GM19351 (cell line): ENCODE measurements at regions not wholly inside any gene's neighbourhood (a gene's known extent, or its start where the extent isn't known, plus 50 kb on each side); places are given as distances from the start of the nearest gene placed in this dataset.

Experiments
- ATAC-seq: cut with Tn5 transposase; IDR thresholded peaks from one replicate; pipeline ENCODE4 v1.9.1; 2021; ENCODE audit warnings: mild to moderate bottlenecking, moderate library complexity; ENCODE audit not compliant: unreplicated experiment

- no peak for ATAC-seq
Observed at GRCh38 chr6:54710456-54710855, 136.1 kb upstream of the FAM83B start.

DNA sequence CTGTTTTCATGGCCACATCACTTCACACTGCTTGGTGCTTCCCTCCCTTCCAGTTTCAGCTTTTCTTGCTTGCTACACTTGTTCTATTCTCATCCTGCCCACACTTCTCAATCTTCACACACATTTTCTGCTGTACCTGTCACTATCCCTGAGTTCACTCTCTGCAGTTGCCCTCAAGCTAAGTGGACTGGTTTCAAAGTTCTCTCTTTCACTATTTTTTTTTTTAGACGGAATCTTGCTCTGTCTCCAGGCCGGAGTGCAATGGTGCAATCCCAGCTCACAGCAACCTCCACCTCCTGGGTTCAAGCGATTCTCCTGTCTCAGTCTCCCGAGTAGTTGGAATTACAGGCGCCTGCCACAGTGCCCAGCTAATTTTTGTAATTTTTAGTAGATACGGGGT, 130.6 kb upstream of the FAM83B start:
- ATAC-seq = no peak

DNA sequence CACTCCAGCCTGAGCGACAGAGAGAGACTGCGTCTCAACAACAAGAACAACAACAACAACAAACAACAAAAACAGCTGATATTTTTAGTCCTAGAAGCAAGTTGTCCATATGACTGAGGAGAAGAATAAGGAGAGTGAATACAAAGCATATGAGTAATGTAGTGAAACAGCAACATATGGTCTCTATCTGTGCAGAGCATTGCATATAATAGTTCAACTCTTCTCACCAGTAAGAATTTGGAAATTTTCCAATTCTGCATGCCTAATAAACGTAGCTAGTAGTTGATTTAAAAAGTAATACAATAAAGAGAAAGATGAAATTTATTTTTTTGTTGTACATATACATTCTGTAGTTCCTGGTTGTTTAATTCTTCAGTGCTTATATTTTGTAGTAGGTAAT, 129.7 kb upstream of the FAM83B start:
- ATAC-seq = no peak

- ATAC-seq = peak; percentile 92
Observed at GRCh38 chr6:54717849-54718455, 128.6 kb upstream of the FAM83B start.

DNA sequence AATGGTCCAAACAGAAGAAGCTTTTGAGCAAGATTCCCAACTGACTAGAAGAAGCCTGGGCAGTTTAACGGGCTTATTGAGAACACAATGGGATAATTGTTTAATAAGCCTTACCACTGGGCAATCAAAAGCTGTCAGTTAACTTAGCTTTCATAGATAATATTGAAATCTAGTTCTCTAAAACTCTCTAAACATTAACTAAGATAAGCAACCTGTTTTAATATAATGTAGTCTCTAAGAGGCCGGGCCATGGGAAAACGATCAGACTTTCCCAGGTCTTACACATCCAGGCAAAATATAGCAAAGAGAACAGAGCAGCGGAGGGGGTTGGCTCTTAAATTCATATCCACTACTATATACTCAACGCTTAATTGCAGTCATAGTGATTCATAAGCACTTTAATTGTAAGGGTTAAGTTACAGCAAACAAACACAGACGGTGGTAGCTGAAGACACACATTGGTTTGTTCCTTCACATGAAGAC, 128.0 kb upstream of the FAM83B start:
- ATAC-seq = no peak

GRCh38 chr6:54719131-54719530, 127.4 kb upstream of the FAM83B start:
- ATAC-seq = no peak

DNA sequence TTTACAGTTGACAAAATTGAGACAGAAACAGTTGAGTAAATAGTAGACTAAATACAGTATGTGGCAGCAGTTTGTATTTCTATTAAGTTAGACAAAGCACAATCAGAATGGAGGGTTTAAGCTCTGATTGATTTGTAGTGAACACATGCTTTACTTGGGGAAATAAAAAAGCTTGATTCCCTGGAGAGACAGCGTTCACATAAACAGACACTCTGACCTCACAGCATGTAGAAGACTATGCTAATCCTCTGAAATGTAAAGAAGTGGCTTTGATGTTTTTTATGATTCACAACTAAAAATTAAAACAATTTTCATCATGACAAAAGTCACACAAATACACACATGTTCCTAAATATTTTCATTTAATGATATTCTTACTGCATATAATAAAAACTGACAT, 126.9 kb upstream of the FAM83B start:
- ATAC-seq = no peak

DNA sequence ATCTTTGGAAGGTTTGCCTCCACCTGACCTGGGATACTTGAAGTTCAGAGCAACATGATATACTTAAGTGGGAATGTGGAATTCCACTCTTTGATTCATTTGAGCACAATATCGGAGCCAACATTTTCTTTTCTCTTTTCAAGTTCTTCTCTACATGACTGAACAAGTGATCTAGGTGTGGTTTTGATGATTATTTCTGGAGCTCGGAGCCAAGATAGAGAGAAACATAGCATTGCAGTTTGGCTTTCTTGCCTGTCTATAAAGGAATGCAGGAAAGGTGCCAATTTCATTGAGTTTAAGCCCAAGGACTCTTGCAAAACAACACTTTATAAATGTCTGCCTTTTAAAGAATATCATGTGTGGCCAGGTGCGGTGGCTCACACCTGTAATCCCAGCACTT, 124.2 kb upstream of the FAM83B start:
- ATAC-seq = no peak

DNA sequence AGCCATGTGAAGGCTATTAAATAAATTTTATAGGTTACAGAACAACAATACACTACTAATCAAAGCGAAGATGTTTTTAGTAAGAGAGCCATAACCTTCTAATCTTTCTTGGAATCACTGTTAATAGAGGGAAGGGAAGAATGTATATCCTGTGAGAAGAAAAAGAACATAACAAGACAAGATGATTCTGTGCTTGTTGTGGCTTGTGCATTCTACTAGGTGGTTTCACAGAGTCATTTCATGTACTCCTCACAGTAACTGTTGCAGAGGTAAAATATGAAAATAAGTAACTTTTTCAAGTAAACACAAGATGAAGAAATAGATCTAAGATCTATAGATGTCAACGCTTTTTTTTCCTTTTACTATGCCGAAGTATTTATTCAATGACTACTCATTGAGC, 116.9 kb upstream of the FAM83B start:
- no peak for ATAC-seq

DNA sequence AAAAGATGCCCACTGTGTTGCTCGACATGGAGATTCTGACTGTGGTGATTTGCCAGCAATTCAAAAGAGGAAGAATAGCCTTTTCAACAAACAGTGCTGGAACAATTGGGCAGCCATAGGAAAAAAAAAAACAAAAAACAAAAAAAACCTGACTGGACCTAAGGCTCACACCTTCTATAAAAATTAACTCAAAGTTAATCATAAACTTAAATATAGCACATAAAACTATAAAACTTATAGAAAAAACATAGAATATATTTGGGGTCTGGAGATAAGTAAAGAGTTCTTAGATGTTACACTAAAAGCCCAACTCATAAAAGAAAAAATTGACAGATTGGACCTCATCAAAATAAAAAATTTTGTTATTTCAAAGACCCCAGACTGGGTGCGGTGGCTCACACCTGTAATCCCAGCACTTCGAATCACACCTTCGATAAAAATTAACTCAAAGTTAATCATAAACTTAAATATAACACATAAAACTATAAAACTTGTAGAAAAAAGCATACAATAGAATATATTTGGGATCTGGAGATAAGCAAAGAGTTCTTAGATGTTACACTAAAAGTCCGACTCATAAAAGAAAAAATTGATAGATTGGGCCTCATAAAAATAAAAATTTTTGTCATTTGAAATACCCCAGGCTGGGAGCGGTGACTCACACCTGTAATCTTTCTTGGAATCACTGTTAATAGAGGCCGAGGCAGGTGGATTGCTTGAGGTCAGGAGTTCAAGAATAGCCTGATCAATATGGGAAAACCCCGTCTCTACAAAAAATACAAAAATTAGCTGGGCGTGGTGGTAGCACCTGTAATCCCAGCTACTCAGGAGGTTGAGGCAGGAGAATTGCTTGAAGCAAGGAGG, 115.6 kb upstream of the FAM83B start:
- ATAC-seq = no peak

DNA sequence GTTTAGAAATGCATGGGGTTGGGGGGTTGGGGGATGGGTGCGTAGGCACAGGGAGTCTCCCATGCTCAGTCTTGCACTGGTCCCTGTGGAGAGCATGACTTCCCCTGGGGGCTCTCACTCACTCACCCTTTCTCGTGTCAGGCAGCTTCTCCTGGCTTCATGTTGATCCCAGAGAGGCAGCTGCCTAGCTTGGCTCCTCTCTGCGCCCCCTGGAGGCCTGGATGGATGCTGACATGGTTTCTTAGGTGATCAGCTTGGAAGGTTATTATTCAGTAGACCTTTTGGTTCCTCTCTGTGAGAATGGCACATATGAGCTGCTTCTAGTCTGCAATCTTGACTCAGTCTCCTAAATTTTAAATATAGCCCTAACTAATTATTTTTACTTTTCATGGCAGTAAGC, 109.3 kb upstream of the FAM83B start:
- ATAC-seq = peak; percentile 77

DNA sequence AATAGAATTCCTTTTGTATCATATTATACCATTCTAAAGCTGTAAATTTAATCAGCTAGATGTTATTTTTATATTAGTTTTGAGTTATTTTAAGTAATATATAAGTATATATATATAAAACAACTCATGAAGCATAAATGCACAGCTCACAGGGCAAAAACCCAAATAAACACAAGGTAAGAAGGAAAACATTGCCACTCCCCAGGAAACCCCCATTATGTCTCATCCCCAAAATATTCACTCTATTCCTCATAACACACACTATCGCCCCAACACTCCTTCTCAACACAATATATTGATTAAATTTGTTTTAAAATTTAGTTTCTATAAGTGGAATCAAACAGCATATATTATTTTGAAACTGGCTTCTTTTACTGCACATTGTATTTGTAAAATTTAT, 98.6 kb upstream of the FAM83B start:
- ATAC-seq = no peak

- ATAC-seq = no peak
Observed at GRCh38 chr6:54754406-54754805, 92.2 kb upstream of the FAM83B start.

GRCh38 chr6:54758340-54758739, 88.2 kb upstream of the FAM83B start:
- no peak for ATAC-seq

DNA sequence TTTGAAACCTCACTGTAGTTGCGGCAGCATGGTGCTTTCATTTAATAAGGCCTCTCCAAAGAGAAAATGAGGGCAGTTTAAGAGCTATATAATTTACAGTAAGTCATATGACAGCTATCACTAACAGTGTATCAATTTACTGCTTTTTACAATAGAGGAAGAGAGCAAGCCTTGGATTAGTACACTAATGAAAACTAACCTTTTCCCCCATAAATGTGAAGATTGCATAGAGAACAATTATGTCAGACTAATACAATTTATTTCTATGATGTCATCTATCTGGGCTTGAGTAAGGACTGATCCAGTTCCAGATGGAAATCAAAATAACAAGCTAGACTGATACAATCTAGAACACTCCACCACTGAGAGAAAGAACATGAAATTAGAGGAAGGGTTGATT, 78.1 kb upstream of the FAM83B start:
- no peak for ATAC-seq

GRCh38 chr6:54770328-54770727, 76.2 kb upstream of the FAM83B start:
- no peak for ATAC-seq

GRCh38 chr6:54771968-54772367, 74.6 kb upstream of the FAM83B start:
- no peak for ATAC-seq

DNA sequence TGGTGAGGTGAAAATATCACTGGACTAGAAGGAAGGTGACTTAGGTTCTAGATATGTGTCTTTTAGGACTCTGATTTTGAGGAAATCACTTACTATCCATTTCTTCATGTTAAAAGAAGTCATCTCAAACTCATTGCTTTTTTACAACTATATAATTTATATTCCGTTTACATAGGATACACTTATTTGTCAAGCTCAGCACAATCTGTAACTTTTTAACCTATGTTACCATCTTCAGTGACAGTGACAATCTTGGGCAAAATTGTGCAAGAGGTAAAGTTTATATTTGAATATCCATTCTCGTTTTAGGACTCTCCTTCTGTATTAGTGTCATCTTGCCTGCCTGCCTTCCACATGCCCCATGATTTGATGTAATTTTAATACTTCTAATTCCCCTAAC, 74.0 kb upstream of the FAM83B start:
- no peak for ATAC-seq

- no peak for ATAC-seq
Observed at GRCh38 chr6:54775576-54775975, 71.0 kb upstream of the FAM83B start.

GRCh38 chr6:54776891-54777290, 69.7 kb upstream of the FAM83B start:
- no peak for ATAC-seq

- ATAC-seq = no peak
Observed at GRCh38 chr6:54778731-54779130, 67.8 kb upstream of the FAM83B start.

DNA sequence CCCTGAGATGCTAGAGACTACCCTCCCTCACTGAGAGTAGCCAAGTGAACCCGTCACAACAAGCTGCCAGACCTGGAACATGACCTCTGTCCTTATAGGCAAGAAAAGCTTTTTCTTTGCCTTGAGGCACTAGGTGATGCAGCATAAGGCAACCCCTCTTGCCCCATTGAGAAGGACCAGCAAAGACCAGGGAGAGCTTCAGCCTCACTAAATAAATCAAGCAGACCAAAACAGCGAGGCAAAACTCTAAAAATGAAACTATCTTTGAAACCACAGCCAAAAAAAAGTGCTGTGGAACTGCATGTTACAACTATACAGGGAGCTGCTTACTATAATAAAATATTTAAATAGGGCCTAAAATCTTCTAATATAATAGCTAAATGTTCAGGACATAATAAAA, 62.6 kb upstream of the FAM83B start:
- ATAC-seq = no peak
